OCI-LY1 (cell line): ENCODE measurements at regions not wholly inside any gene's neighbourhood (a gene's known extent, or its start where the extent isn't known, plus 50 kb on each side); places are given as distances from the start of the nearest gene placed in this dataset.

ENCODE experiments used
- EZH2 ChIP-seq: fragments of 200-600 bp; sonication (generic), shearing (Covaris generic); IDR thresholded peaks from 2 replicates; pipeline ENCODE4 v1.8.0; 2017; ENCODE audit warnings: borderline replicate concordance, mixed run types, mild to moderate bottlenecking, antibody characterized with exemption, low read length, moderate library complexity, mixed read lengths
- TF ChIP-seq, protein P1 (sequence below): fragments of 200-600 bp; sonication (generic), shearing (Covaris generic); IDR thresholded peaks from 2 replicates; pipeline ENCODE4 v1.5.1; 2017; ENCODE audit warnings: mild to moderate bottlenecking, antibody characterized with exemption, low read length, moderate library complexity, mixed read lengths

- TF ChIP-seq, protein P1, sequence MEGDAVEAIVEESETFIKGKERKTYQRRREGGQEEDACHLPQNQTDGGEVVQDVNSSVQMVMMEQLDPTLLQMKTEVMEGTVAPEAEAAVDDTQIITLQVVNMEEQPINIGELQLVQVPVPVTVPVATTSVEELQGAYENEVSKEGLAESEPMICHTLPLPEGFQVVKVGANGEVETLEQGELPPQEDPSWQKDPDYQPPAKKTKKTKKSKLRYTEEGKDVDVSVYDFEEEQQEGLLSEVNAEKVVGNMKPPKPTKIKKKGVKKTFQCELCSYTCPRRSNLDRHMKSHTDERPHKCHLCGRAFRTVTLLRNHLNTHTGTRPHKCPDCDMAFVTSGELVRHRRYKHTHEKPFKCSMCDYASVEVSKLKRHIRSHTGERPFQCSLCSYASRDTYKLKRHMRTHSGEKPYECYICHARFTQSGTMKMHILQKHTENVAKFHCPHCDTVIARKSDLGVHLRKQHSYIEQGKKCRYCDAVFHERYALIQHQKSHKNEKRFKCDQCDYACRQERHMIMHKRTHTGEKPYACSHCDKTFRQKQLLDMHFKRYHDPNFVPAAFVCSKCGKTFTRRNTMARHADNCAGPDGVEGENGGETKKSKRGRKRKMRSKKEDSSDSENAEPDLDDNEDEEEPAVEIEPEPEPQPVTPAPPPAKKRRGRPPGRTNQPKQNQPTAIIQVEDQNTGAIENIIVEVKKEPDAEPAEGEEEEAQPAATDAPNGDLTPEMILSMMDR = no peak
- no peak for TF ChIP-seq EZH2
These were observed 731.6 kb upstream of the MANEA start for GRCh38 chr6:94845742-94846141.
